ENCODE measurements at regions not wholly inside any gene's neighbourhood (a gene's known extent, or its start where the extent isn't known, plus 50 kb on each side); places are given as distances from the start of the nearest gene placed in this dataset.
"Not testable (repeated sequence)": the region's sequence is repeated elsewhere in the genome, so short reads cannot be mapped to it uniquely, and the experiment has no call there.

DNA sequence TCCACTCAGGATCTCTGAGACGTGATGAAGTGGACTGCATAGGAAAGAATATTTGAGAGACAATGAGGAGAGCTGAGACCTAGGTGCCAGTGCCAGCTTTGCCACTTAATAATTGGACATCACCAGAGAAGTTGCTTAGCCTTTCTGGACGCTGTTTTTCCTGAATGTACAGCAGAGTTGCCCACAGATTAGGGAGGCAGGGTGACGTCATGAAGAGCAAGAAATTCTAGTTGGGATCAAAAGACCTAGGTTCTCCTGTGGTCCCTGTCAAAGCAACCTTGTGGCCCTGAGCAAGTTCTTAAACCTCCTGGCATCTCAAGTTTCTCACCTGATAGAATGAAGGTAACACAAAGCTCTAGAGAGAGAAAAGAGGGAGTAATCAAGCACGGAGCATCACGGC is 174.6 kb upstream of the TENM4 start:
- Histone ChIP-seq H3K9ac (ENCODE audit: low read length) (no peak overlapping the region), H3K4me1 (ENCODE audit: control insufficient read depth, low read depth, low read length) (no peaks in the 10 kb centered on the region), H3K27ac (ENCODE audit: low read length) (no peak overlapping the region), H3K9me3 (ENCODE audit: control insufficient read depth, low read depth, low read length) (no peaks in the 10 kb centered on the region), H3K36me3 (ENCODE audit: control insufficient read depth, low read depth, low read length) (no peaks in the 10 kb centered on the region), H3K4me3 (ENCODE audit: low read length) (no peak overlapping the region), H3K27me3 (ENCODE audit: control insufficient read depth, insufficient read depth, low read length) (no peaks in the 10 kb centered on the region)

DNA sequence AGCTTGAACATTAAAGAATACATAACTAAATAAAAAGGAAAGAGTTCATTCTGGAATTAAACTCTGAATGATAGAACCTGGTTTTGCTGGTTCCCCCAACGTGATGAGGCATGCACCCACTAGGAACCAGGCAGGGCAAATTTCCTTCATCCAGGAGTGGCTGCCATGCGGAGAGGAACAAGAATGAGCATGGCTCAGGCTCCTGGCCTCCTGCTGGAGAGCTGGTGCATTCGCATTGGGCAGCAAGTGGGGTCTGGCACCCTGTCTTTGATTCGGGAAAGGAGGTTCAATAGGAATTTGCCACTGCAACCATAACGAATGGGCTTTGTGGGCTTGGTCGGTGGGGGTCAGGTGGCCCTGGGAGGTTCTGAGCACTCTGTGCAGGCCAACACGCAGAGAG is 169.8 kb upstream of the TENM4 start:
- Histone ChIP-seq H3K4me1 (ENCODE audit: control insufficient read depth, low read depth, low read length) (no peaks in the 10 kb centered on the region), H3K9me3 (ENCODE audit: control insufficient read depth, low read depth, low read length) (no peaks in the 10 kb centered on the region), H3K27me3 (ENCODE audit: control insufficient read depth, insufficient read depth, low read length) (no peaks in the 10 kb centered on the region), H3K9ac (ENCODE audit: low read length) (no peak overlapping the region), H3K36me3 (ENCODE audit: control insufficient read depth, low read depth, low read length) (no peaks in the 10 kb centered on the region), H3K27ac (ENCODE audit: low read length) (no peak overlapping the region), H3K4me3 (ENCODE audit: low read length) (no peak overlapping the region)

DNA sequence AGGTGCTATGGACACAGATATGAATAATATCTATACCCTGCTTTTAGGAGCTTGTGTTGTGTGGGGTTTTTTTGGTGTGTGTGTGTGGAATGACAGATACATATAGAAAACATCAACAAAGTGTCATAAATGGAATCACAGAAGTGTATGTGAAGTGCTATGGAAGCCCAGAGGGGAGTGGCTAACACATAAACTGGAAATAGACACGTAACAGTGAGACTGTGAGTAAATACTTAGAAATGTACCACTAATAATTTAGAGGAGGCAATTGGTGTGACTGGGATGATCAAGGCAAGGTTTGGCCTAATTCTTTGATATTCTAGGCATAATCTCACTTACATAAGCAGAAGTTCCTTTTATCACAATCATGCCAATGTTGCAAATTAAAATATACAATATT is 169.3 kb upstream of the TENM4 start:
- Histone ChIP-seq H3K27ac (ENCODE audit: low read length) (no peak overlapping the region), H3K9me3 (ENCODE audit: control insufficient read depth, low read depth, low read length) (no peaks in the 10 kb centered on the region), H3K4me1 (ENCODE audit: control insufficient read depth, low read depth, low read length) (no peaks in the 10 kb centered on the region), H3K4me3 (ENCODE audit: low read length) (no peak overlapping the region), H3K36me3 (ENCODE audit: control insufficient read depth, low read depth, low read length) (no peaks in the 10 kb centered on the region), H3K27me3 (ENCODE audit: control insufficient read depth, insufficient read depth, low read length) (no peaks in the 10 kb centered on the region), H3K9ac (ENCODE audit: low read length) (no peak overlapping the region)

DNA sequence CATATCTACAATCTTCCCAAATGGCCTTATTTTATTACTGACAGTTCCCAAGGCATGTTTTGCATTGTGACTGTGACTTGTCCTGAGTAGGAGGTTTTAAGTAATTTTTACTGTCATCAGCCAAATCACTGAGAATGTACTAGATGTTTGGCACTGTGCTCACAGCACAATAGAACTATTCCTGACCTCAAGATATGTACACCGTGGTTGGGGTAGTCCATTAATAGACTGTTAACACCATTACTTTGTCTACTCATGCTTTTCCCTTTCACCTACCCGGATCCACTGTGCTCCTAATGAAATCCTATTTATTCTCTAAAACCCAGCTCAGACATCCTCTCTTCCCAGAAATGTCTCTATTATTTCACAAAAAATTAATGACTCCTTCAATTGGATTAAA is 168.7 kb upstream of the TENM4 start:
- Histone ChIP-seq H3K9me3 (ENCODE audit: control insufficient read depth, low read depth, low read length) (no peaks in the 10 kb centered on the region), H3K27ac (ENCODE audit: low read length) (no peak overlapping the region), H3K36me3 (ENCODE audit: control insufficient read depth, low read depth, low read length) (no peaks in the 10 kb centered on the region), H3K27me3 (ENCODE audit: control insufficient read depth, insufficient read depth, low read length) (no peaks in the 10 kb centered on the region), H3K9ac (ENCODE audit: low read length) (no peak overlapping the region), H3K4me1 (ENCODE audit: control insufficient read depth, low read depth, low read length) (no peaks in the 10 kb centered on the region), H3K4me3 (ENCODE audit: low read length) (no peak overlapping the region)

DNA sequence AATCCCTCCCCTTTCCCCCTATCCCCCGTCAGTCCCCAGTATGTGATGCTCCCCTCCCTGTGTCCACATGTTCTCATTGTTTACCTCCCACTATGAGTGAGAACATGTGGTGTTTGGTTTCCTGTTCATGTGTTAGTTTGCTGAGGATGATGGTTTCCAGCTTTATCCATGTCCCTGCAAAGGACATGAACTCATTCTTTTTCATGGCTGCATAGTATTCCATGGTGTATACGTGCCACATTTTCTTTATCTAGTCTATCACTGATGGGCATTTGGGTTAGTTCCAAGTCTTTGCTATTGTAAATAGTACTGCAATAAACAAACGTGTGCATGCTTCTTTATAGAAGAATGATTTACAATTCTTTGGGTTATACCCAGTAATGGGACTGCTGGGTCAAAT is 165.6 kb upstream of the TENM4 start:
- not testable (repeated sequence) for H3K4me3 ChIP-seq (ENCODE audit: low read length)

DNA sequence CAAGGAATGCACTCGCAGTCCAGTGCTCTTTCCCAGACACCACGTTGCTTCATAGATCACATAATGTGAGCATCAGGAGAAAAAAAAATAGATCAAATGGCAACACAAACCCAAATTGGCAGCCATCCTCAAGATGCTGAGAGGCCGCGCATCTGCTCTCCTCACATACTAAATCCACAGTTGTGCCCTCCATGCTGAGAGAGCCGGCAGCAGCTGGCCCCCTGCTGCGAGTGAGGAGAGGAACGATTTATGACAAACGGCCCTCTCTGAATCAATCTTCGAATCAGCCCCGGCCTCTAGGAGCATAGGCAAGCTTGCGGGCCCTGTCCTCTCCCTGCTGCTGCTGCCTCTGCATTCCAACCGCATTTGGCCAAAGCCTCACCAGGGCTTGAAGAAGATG is 159.9 kb upstream of the TENM4 start:
- Histone ChIP-seq H3K4me3 (ENCODE audit: low read length) (no peak overlapping the region), H3K27me3 (ENCODE audit: control insufficient read depth, insufficient read depth, low read length) (no peaks in the 10 kb centered on the region), H3K36me3 (ENCODE audit: control insufficient read depth, low read depth, low read length) (no peaks in the 10 kb centered on the region), H3K9me3 (ENCODE audit: control insufficient read depth, low read depth, low read length) (no peaks in the 10 kb centered on the region), H3K4me1 (ENCODE audit: control insufficient read depth, low read depth, low read length) (no peaks in the 10 kb centered on the region), H3K9ac (ENCODE audit: low read length) (no peak overlapping the region), H3K27ac (ENCODE audit: low read length) (no peak overlapping the region)

More for the DNA sequence above, 165.6 kb upstream of the TENM4 start:
- H3K4me1 ChIP-seq (ENCODE audit: control insufficient read depth, low read depth, low read length); H3K27ac ChIP-seq (ENCODE audit: low read length); H3K9me3 ChIP-seq (ENCODE audit: control insufficient read depth, low read depth, low read length); H3K27me3 ChIP-seq (ENCODE audit: control insufficient read depth, insufficient read depth, low read length); H3K9ac ChIP-seq (ENCODE audit: low read length); H3K36me3 ChIP-seq (ENCODE audit: control insufficient read depth, low read depth, low read length): not testable (repeated sequence)

DNA sequence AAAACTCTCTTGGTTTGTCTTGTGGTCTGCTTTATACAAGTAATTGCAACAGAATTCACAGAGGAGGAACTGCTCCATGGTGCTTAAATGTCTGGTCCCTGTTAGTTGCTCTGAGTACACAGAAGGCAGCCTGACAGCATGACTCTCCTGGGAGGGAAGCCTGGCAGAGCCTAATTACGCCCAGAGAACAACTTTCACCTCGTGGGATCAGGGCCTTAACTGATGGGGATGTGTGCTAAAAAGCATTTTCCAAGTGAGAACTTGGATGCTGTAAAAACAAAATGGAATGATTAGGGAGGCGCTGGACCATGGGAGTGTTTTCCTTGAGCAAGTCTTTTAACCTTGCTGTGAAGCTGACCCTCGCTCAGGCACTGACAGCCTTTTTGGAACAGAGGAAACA is 154.0 kb upstream of the TENM4 start:
- no peaks in the 10 kb centered on the region for H3K36me3 ChIP-seq (ENCODE audit: control insufficient read depth, low read depth, low read length)

DNA sequence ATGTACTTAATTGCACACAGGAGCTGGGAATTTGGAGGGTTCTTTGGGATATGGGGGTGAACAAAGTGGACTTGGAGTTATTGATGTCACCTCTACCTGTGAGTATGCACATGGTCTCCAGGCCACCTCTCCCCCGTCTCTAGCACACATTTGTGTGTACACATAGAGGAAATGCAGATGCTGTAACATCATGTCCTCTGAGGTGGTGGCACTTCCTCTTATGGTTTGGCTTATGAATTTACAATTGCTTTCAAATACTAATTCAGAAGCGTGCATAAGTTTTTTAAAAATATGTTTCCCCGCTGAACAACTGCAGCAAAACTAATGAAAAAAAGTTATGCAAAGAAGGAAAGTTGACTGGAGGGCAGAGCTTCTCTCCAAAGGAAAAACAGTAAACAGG is 152.0 kb upstream of the TENM4 start:
- Histone ChIP-seq H3K9me3 (ENCODE audit: control insufficient read depth, low read depth, low read length) (no peaks in the 10 kb centered on the region), H3K4me3 (ENCODE audit: low read length) (no peak overlapping the region), H3K36me3 (ENCODE audit: control insufficient read depth, low read depth, low read length) (no peaks in the 10 kb centered on the region), H3K9ac (ENCODE audit: low read length) (no peak overlapping the region), H3K27ac (ENCODE audit: low read length) (no peak overlapping the region), H3K4me1 (ENCODE audit: control insufficient read depth, low read depth, low read length) (no peaks in the 10 kb centered on the region), H3K27me3 (ENCODE audit: control insufficient read depth, insufficient read depth, low read length) (no peaks in the 10 kb centered on the region)

More for the DNA sequence above, 154.0 kb upstream of the TENM4 start:
- H3K27me3 ChIP-seq (ENCODE audit: control insufficient read depth, insufficient read depth, low read length): no peaks in the 10 kb centered on the region
- H3K9me3 ChIP-seq (ENCODE audit: control insufficient read depth, low read depth, low read length): no peaks in the 10 kb centered on the region
- no peak overlapping the region for H3K4me3 ChIP-seq (ENCODE audit: low read length)
- H3K27ac ChIP-seq (ENCODE audit: low read length): no peak overlapping the region
- H3K4me1 ChIP-seq (ENCODE audit: control insufficient read depth, low read depth, low read length): no peaks in the 10 kb centered on the region
- no peak overlapping the region for H3K9ac ChIP-seq (ENCODE audit: low read length)

DNA sequence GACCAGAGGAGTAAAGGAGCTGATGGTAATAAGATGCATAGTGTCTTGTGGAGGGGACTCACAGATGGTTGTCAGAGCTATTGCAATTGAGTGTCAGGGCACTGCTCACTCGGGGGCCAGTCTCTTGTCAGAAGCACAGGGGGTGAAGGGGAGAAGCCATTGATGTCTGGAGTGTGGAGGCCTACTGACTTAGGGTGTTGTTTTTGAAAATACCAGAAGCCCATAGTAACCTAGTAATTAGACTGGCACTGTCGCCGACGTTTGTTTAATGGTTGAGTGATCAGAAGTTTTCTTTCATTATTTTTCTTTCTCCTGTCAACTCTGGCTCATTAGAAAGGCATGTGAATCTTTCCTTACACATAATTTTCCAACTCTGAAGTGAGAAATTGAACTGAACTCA is 151.6 kb upstream of the TENM4 start:
- Histone ChIP-seq H3K4me1 (ENCODE audit: control insufficient read depth, low read depth, low read length) (no peaks in the 10 kb centered on the region), H3K9ac (ENCODE audit: low read length) (no peak overlapping the region), H3K36me3 (ENCODE audit: control insufficient read depth, low read depth, low read length) (no peaks in the 10 kb centered on the region), H3K27me3 (ENCODE audit: control insufficient read depth, insufficient read depth, low read length) (no peaks in the 10 kb centered on the region), H3K9me3 (ENCODE audit: control insufficient read depth, low read depth, low read length) (no peaks in the 10 kb centered on the region), H3K4me3 (ENCODE audit: low read length) (no peak overlapping the region), H3K27ac (ENCODE audit: low read length) (no peak overlapping the region)

DNA sequence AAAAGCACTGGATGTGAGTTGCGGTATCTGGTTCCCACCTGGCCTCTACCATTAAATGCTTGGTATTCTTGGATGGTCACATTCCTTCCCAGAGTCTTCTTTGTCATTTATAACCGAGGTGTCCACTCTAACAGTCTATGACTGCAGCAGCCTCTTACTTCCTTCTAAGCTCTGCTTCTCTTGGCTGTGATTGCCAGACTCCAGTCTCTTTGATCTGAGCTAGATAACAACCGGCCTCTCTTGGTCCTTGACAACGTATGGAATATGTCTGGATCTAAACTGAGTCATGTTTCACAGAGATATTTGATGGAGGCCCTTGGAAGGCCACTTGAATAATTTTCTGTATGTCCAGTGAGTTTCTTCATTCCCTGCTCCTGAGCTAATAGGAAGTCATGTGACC is 141.6 kb upstream of the TENM4 start:
- H3K36me3 ChIP-seq (ENCODE audit: control insufficient read depth, low read depth, low read length): no peaks in the 10 kb centered on the region
- H3K4me1 ChIP-seq (ENCODE audit: control insufficient read depth, low read depth, low read length): no peaks in the 10 kb centered on the region
- no peak overlapping the region for H3K9ac ChIP-seq (ENCODE audit: low read length)
- no peak overlapping the region for H3K4me3 ChIP-seq (ENCODE audit: low read length)
- H3K9me3 ChIP-seq (ENCODE audit: control insufficient read depth, low read depth, low read length): no peaks in the 10 kb centered on the region
- H3K27ac ChIP-seq (ENCODE audit: low read length): no peak overlapping the region
- H3K27me3 ChIP-seq (ENCODE audit: control insufficient read depth, insufficient read depth, low read length): no peaks in the 10 kb centered on the region

DNA sequence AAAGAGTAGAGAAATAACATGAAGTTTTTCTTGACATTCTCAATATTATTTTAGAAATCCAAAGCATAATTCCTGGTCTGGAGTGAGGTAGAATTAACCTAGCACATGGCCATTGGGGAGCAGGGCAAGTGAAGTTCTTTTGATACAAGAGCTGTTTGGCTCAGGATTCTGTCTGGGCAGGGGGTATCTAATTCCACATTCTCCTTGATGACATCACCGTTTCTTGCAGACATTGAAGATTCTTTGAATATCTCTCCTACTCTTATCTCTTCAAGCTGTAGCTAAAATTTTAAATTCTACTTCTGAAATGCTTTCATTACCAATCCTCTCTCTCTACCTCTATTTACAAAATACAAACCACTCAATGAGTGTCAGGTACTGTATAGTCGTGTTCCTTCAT is 138.2 kb upstream of the TENM4 start:
- Histone ChIP-seq H3K27me3 (ENCODE audit: control insufficient read depth, insufficient read depth, low read length) (no peaks in the 10 kb centered on the region), H3K4me1 (ENCODE audit: control insufficient read depth, low read depth, low read length) (no peaks in the 10 kb centered on the region), H3K9me3 (ENCODE audit: control insufficient read depth, low read depth, low read length) (no peaks in the 10 kb centered on the region), H3K4me3 (ENCODE audit: low read length) (no peak overlapping the region), H3K27ac (ENCODE audit: low read length) (no peak overlapping the region), H3K9ac (ENCODE audit: low read length) (no peak overlapping the region), H3K36me3 (ENCODE audit: control insufficient read depth, low read depth, low read length) (no peaks in the 10 kb centered on the region)

DNA sequence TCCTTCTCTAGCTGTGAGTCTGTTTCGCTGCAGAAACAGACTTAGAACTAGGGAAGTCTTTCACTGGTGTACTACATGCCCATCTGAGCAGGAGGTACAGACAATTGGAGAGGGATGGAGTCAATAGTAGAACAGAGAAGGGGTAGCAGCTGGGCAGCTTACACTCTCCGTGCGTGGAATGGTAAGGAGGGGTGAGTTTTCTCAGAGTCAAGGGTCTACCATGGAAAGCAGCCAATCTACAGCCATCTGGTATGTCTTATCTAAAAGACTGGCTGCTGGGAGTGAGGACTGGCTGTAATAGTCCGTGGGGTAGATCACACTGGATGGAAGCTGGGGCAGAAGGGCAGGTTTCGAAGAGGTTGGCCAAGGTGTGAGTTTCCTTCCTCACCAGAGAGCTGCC is 137.3 kb upstream of the TENM4 start:
- H3K27ac ChIP-seq (ENCODE audit: low read length): no peak overlapping the region
- no peaks in the 10 kb centered on the region for H3K4me1 ChIP-seq (ENCODE audit: control insufficient read depth, low read depth, low read length)
- H3K4me3 ChIP-seq (ENCODE audit: low read length): no peak overlapping the region

DNA sequence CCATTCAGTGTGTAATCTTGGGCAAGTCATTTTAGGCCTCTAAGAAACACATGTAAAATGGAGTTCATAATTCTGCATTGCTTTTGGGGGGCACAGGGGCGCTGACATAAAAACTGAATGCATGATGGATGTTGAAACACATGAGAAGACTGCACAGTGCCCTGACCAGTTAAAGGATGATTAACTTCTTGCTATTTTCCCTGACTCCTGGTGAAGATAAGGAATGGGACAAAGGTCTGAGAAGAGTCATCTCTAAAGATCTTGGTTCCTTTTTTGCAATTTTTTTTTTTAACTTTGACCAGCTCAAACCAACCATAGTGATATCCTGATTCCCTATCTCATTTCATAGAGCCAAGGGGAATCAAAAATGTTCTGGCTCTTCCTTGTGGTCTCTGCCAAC is 134.9 kb upstream of the TENM4 start:
- Histone ChIP-seq H3K36me3 (ENCODE audit: control insufficient read depth, low read depth, low read length) (no peaks in the 10 kb centered on the region), H3K9ac (ENCODE audit: low read length) (no peak overlapping the region), H3K4me1 (ENCODE audit: control insufficient read depth, low read depth, low read length) (no peaks in the 10 kb centered on the region), H3K9me3 (ENCODE audit: control insufficient read depth, low read depth, low read length) (no peaks in the 10 kb centered on the region), H3K27ac (ENCODE audit: low read length) (no peak overlapping the region), H3K4me3 (ENCODE audit: low read length) (no peak overlapping the region), H3K27me3 (ENCODE audit: control insufficient read depth, insufficient read depth, low read length) (no peaks in the 10 kb centered on the region)

More for the DNA sequence above, 137.3 kb upstream of the TENM4 start:
- no peaks in the 10 kb centered on the region for H3K27me3 ChIP-seq (ENCODE audit: control insufficient read depth, insufficient read depth, low read length)
- H3K36me3 ChIP-seq (ENCODE audit: control insufficient read depth, low read depth, low read length): no peaks in the 10 kb centered on the region
- H3K9ac ChIP-seq (ENCODE audit: low read length): no peak overlapping the region
- H3K9me3 ChIP-seq (ENCODE audit: control insufficient read depth, low read depth, low read length): no peaks in the 10 kb centered on the region
